B cell (primary cell): ENCODE measurements at regions not wholly inside any gene's neighbourhood (a gene's known extent, or its start where the extent isn't known, plus 50 kb on each side); places are given as distances from the start of the nearest gene placed in this dataset.

ENCODE experiments used
- ATAC-seq: fragments of 200-7000 bp; cut with Tn5 transposase; one replicate; pipeline ENCODE4 v1.10.0; 2021; ENCODE audit warnings: low read depth, mild to moderate bottlenecking, moderate number of reproducible peaks, moderate library complexity
- CTCF ChIA-PET: fragments of 350-600 bp; sonication (Branson Sonifier 250); formaldehyde crosslinking; loops from one replicate; lab custom pipeline; 2021; ENCODE audit warnings: antibody characterized with exemption, inconsistent platforms; lab: Charles Lee
- POLR2A ChIA-PET: fragments of 350-600 bp; sonication (Branson Sonifier 250); formaldehyde crosslinking; loops from one replicate; lab custom pipeline; 2021; ENCODE audit warnings: antibody characterized with exemption; lab: Charles Lee
- DNase-seq: peaks from one replicate; pipeline ENCODE4 v3.0.0; 2013
- H2AFZ ChIP-seq: 2 replicates; pipeline ENCODE4 v1.6.1; 2012; ENCODE audit warnings: mild to moderate bottlenecking, low read depth, low read length; ENCODE audit not compliant: insufficient read depth, poor library complexity, severe bottlenecking
- H3K27ac ChIP-seq, 2 donors: 1 replicate in 1 of 2; 2 replicates in 1 of 2; pipeline ENCODE4 v1.5.1; 2012 to 2013; ENCODE audit warnings: low read length in 2 of 2, mild to moderate bottlenecking in 2 of 2, moderate library complexity in 1 of 2
- H3K27me3 ChIP-seq, 4 experiments: fragments of 200-600 bp in 1 of 4; sonication (generic) in 1 of 4; replicated peaks in 1 of 4; 1 replicate in 2 of 4; 2 replicates in 2 of 4; pipeline versions ENCODE4 v1.6.1 to v1.7.0; 2013 to 2016; ENCODE audit warnings: low read length in 3 of 4, mild to moderate bottlenecking in 2 of 4, mixed read lengths in 1 of 4, moderate library complexity in 1 of 4; ENCODE audit not compliant: insufficient read depth in 4 of 4, control insufficient read depth in 3 of 4; ENCODE audit errors: control extremely low read depth in 1 of 4
- H3K36me3 ChIP-seq, 2 experiments: replicated peaks in 1 of 2; 1 replicate in 1 of 2; 2 replicates in 1 of 2; pipeline versions ENCODE4 v1.6.1 to v1.7.1; 2013; ENCODE audit warnings: low read length in 1 of 2; ENCODE audit not compliant: insufficient read depth in 2 of 2, control insufficient read depth in 1 of 2; ENCODE audit errors: control extremely low read depth in 1 of 2, extremely low read depth in 1 of 2
- H3K4me1 ChIP-seq, 2 donors: fragments of 200-600 bp in 1 of 2; sonication (generic) in 1 of 2; 1 replicate in 1 of 2; 2 replicates in 1 of 2; pipeline versions ENCODE4 v1.5.1 to v1.6.1; 2013 to 2017; ENCODE audit warnings: low read length in 2 of 2; ENCODE audit not compliant: control insufficient read depth in 2 of 2, insufficient read depth in 2 of 2
- H3K4me2 ChIP-seq: replicated peaks from 2 replicates; pipeline ENCODE3; 2012; ENCODE audit warnings: mild to moderate bottlenecking, low read depth, low read length; ENCODE audit not compliant: poor library complexity, severe bottlenecking
- H3K4me3 ChIP-seq, 5 experiments: fragments of 200-600 bp in 1 of 5; sonication (generic) in 1 of 5; 1 replicate in 3 of 5; 2 replicates in 2 of 5; pipeline versions ENCODE4 v1.5.1 to v1.7.0; 2011 to 2016; ENCODE audit warnings: low read length in 4 of 5, mild to moderate bottlenecking in 4 of 5, low read depth in 2 of 5, control low read depth in 1 of 5, moderate library complexity in 1 of 5; ENCODE audit not compliant: insufficient read depth in 1 of 5; ENCODE audit errors: control extremely low read depth in 1 of 5, extremely low read depth in 1 of 5
- H3K79me2 ChIP-seq: fragments of 200-600 bp; sonication (generic); one replicate; pipeline ENCODE4 v1.6.0; 2016; ENCODE audit warnings: low read length; ENCODE audit not compliant: control insufficient read depth, insufficient read depth
- H3K9ac ChIP-seq: fragments of 200-600 bp; sonication (generic); 2 replicates; pipeline ENCODE4 v1.6.1; 2017; ENCODE audit warnings: mild to moderate bottlenecking, low read length, moderate library complexity
- H3K9me3 ChIP-seq, 3 donors: one replicate each; pipeline versions ENCODE4 v1.6.1 to v1.7.1; 2013; ENCODE audit warnings: low read length in 2 of 3; ENCODE audit not compliant: control insufficient read depth in 2 of 3, insufficient read depth in 1 of 3; ENCODE audit errors: control extremely low read depth in 1 of 3
- H4K20me1 ChIP-seq: 2 replicates; pipeline ENCODE4 v1.6.0; 2012; ENCODE audit warnings: mild to moderate bottlenecking, low read length; ENCODE audit not compliant: insufficient read depth, control insufficient read depth, poor library complexity, severe bottlenecking
- H3K27ac Mint-ChIP-seq: one replicate; pipeline ENCODE4 v1.8.0; 2021; ENCODE audit warnings: mixed read lengths
- H3K27me3 Mint-ChIP-seq: one replicate; pipeline ENCODE4 v1.8.0; 2021; ENCODE audit warnings: mixed read lengths
- H3K4me1 Mint-ChIP-seq: one replicate; pipeline ENCODE4 v1.8.0; 2021; ENCODE audit warnings: mixed read lengths
- H3K4me3 Mint-ChIP-seq: one replicate; pipeline ENCODE4 v1.8.0; 2021; ENCODE audit warnings: mixed read lengths
- H3K9me3 Mint-ChIP-seq: one replicate; pipeline ENCODE4 v1.8.0; 2022; ENCODE audit warnings: mixed read lengths; ENCODE audit not compliant: insufficient read depth
- EZH2 ChIP-seq: IDR thresholded peaks from 2 replicates; pipeline ENCODE4 v1.6.1; 2012; ENCODE audit warnings: borderline replicate concordance, low read depth, mild to moderate bottlenecking, moderate library complexity, low read length; ENCODE audit not compliant: insufficient read depth, poor library complexity, severe bottlenecking
- WGBS: methylation state at CpG from one replicate; pipeline ENCODE4 v1.1.5; 2013; ENCODE audit warnings: missing lambda C conversion rate; ENCODE audit not compliant: insufficient coverage; 5-methylcytosine and 5-hydroxymethylcytosine counted together
- intact Hi-C: fragments of 100-400 bp; cut with micrococcal nuclease; formaldehyde crosslinking; loops from one replicate; pipeline ENCODE4 v1.10.0; 2022
- TF ChIP-seq, protein P1 (sequence below): fragments of 200-600 bp; IDR thresholded peaks from one replicate; pipeline ENCODE4 v1.8.0; 2022; ENCODE audit warnings: antibody characterized with exemption, mild to moderate bottlenecking

DNA sequence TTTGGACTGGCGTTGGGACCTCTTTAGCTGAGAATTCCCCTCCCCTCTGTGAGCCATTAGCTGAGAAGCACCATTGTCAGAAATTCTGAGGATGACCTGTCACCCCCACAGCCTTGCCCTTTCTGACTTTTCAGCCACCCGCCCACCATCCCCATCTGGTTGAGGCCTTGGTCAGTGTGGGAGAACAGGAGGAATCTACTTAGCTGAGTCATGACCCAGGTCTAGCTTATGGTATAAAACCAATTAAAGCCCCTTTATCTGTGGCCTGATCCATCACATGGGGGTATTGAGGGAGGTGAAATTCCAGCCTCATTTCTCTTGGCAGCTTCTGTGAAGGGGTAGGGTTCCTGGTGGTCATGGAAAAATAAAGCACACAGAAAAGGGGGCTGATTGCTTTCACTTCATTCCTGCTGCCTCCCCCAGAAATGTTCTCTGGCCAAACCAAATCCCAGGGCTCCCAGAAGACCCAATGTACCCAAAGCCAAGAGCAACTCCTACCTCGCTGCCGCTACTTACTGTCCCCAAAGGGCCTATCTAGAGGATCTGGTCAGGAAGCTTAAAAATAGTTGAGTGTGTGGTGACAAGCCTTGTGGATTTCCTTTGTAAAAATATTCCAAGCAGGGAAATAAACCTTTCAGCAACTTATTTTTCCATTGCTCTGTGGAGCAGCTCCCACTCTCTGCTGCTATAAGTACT, 174.8 kb upstream of the TNC start:
- Histone ChIP-seq H2AFZ (no peak overlapping the region), H3K4me3 (no peak overlapping the region), H3K9ac (no peak overlapping the region), H3K79me2 (no peaks in the 10 kb centered on the region), H3K4me1 (no peaks in the 10 kb centered on the region), H3K4me2 (no peak overlapping the region), H4K20me1 (no peaks in the 10 kb centered on the region), H3K27me3 (no peaks in the 10 kb centered on the region), H3K36me3 (no peaks in the 10 kb centered on the region), H3K9me3 (peaks cover 0 to 2% (median 0%) of the 10 kb centered on the region in 3 donors), H3K27ac (no peak overlapping the region)
- WGBS: 100% methylated on average over 1 of the region's 4 CpGs
- Mint-ChIP-seq H3K27ac (no peak overlapping the region), H3K4me1 (no peaks in the 10 kb centered on the region), H3K27me3 (no peaks in the 10 kb centered on the region), H3K4me3 (no peak overlapping the region), H3K9me3 (no peaks in the 10 kb centered on the region)
- CTCF ChIA-PET: no interaction called here
- POLR2A ChIA-PET: no interaction called here
- DNase-seq (no peak), ATAC-seq (no peak)
- TF ChIP-seq, protein P1, sequence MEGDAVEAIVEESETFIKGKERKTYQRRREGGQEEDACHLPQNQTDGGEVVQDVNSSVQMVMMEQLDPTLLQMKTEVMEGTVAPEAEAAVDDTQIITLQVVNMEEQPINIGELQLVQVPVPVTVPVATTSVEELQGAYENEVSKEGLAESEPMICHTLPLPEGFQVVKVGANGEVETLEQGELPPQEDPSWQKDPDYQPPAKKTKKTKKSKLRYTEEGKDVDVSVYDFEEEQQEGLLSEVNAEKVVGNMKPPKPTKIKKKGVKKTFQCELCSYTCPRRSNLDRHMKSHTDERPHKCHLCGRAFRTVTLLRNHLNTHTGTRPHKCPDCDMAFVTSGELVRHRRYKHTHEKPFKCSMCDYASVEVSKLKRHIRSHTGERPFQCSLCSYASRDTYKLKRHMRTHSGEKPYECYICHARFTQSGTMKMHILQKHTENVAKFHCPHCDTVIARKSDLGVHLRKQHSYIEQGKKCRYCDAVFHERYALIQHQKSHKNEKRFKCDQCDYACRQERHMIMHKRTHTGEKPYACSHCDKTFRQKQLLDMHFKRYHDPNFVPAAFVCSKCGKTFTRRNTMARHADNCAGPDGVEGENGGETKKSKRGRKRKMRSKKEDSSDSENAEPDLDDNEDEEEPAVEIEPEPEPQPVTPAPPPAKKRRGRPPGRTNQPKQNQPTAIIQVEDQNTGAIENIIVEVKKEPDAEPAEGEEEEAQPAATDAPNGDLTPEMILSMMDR: no peak
- no peak for TF ChIP-seq EZH2
- intact Hi-C loops: no loop called here

DNA sequence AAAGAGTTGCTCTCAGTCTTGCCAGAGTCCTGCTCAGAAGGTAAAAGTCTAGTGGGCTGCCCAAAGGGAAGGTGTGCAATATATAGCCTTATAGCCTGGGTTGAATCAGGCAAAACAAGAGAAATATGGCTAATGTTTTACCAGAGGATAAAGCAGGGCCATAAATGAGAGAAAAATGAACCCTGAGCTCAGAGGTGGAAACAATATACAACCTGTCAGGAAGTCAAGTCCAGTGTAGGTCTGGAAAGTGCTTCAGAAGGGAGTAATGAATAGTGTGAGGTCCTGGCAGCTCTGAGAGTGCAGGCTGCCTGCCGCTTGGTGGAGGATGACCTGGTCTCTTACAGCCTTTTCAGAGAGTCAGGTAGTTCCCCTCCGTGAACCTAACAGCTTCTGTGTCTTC, 177.8 kb upstream of the TNC start:
- Histone ChIP-seq H3K79me2 (no peaks in the 10 kb centered on the region), H4K20me1 (no peaks in the 10 kb centered on the region), H3K9ac (no peak overlapping the region), H3K4me1 (no peaks in the 10 kb centered on the region), H3K9me3 (peaks cover 0 to 2% (median 0%) of the 10 kb centered on the region in 3 donors), H3K27ac (no peak overlapping the region), H3K4me2 (no peak overlapping the region), H2AFZ (no peak overlapping the region), H3K4me3 (no peak overlapping the region), H3K27me3 (no peaks in the 10 kb centered on the region), H3K36me3 (no peaks in the 10 kb centered on the region)
- no peaks in the 10 kb centered on the region for H3K4me1 Mint-ChIP-seq
- CTCF ChIA-PET: interaction anchor here (0.8 kb wide), 1 partner anchor 9 kb away, joined by 3 read pairs; no protein-coding TSS in a partner anchor
- ATAC-seq: no peak
- H3K4me3 Mint-ChIP-seq: no peak overlapping the region
- intact Hi-C loops: no loop called here
- no peak overlapping the region for H3K27ac Mint-ChIP-seq
- H3K9me3 Mint-ChIP-seq: no peaks in the 10 kb centered on the region
- H3K27me3 Mint-ChIP-seq: no peaks in the 10 kb centered on the region
- DNase-seq: no peak
- TF ChIP-seq EZH2: no peak
- TF ChIP-seq, protein P1: no peak
- WGBS: 100% methylated on average over 1 of the region's 2 CpGs
- POLR2A ChIA-PET: no interaction called here
